ENCODE measurements at regions not wholly inside any gene's neighbourhood (a gene's known extent, or its start where the extent isn't known, plus 50 kb on each side); places are given as distances from the start of the nearest gene placed in this dataset.

- no peak for TF ChIP-seq POLR2AphosphoS5 (IDR thresholded peaks at IDR 0.05)
- TF ChIP-seq POLR2A (IDR thresholded peaks at IDR 0.05) = no peak
- TF ChIP-seq CTCF (IDR thresholded peaks at IDR 0.05) = no peak
- TF ChIP-seq EP300 (IDR thresholded peaks at IDR 0.05) = no peak
Measured at GRCh38 chr3:159899166-159899565, 89.5 kb upstream of the IL12A start.
